ENCODE measurements at regions not wholly inside any gene's neighbourhood (a gene's known extent, or its start where the extent isn't known, plus 50 kb on each side); places are given as distances from the start of the nearest gene placed in this dataset.
"Not testable (repeated sequence)": the region's sequence is repeated elsewhere in the genome, so short reads cannot be mapped to it uniquely, and the experiment has no call there.

GRCh38 chr20:47921408-47921807 lies 136.1 kb upstream of the SULF2 start:
- H3K9me3 ChIP-seq = no peaks in the 10 kb centered on the region
- WGBS, 2 donors = 13 to 17% methylated on average over 6 of the region's 6 CpGs
- no peak for TF ChIP-seq CTCF (IDR thresholded peaks at IDR 0.05)
- ATAC-seq = no peak
- no peaks in the 10 kb centered on the region for H3K36me3 ChIP-seq
- no peaks in the 10 kb centered on the region for H3K4me1 ChIP-seq
- no peak overlapping the region for H3K4me3 ChIP-seq
- no peak for FAIRE-seq
- no peak for DNase-seq
- intact Hi-C loops (cut with DNase I) = no loop called here
- no peak overlapping the region for H3K27ac ChIP-seq
- peaks cover 0 to 1% (median 0%) of the 10 kb centered on the region in 4 donors for H3K27me3 ChIP-seq

GRCh38 chr20:47917549-47918070 lies 132.3 kb upstream of the SULF2 start:
- no peak for ATAC-seq
- Histone ChIP-seq H3K9me3 (no peaks in the 10 kb centered on the region), H3K4me3 (no peak overlapping the region), H3K36me3 (no peaks in the 10 kb centered on the region), H3K27ac (no peak overlapping the region), H3K4me1 (no peaks in the 10 kb centered on the region), H3K27me3 (peaks cover 0 to 4% (median 0%) of the 10 kb centered on the region in 4 donors)
- TF ChIP-seq CTCF (IDR thresholded peaks at IDR 0.05) = no peak
- intact Hi-C loops (cut with DNase I) = no loop called here
- no peak for DNase-seq
- 67 to 81% methylated on average over 2 of the region's 2 CpGs for WGBS, 2 donors
- no peak for FAIRE-seq

- ATAC-seq (no peak), FAIRE-seq (no peak), DNase-seq (no peak)
- WGBS, 2 donors = 79 to 92% methylated on average over 3 of the region's 3 CpGs
- no peaks in the 10 kb centered on the region for H3K4me1 ChIP-seq
- no peak overlapping the region for H3K4me3 ChIP-seq
- H3K27ac ChIP-seq = no peak overlapping the region
- no peaks in the 10 kb centered on the region for H3K9me3 ChIP-seq
- no peak for TF ChIP-seq CTCF (IDR thresholded peaks at IDR 0.05)
- H3K27me3 ChIP-seq = peaks cover 0 to 4% (median 0%) of the 10 kb centered on the region in 4 donors
- intact Hi-C loops (cut with DNase I) = no loop called here
- H3K36me3 ChIP-seq = no peaks in the 10 kb centered on the region
These were observed 130.2 kb upstream of the SULF2 start for GRCh38 chr20:47915495-47915894.

- Histone ChIP-seq H3K4me3 (no peak overlapping the region), H3K27me3 (peaks cover 0 to 4% (median 0%) of the 10 kb centered on the region in 4 donors), H3K36me3 (no peaks in the 10 kb centered on the region)
These were observed 129.5 kb upstream of the SULF2 start for GRCh38 chr20:47914792-47915191.

GRCh38 chr20:47912786-47913501 lies 127.7 kb upstream of the SULF2 start:
- intact Hi-C loops (cut with DNase I); DNase-seq; ATAC-seq: not testable (repeated sequence)

More at GRCh38 chr20:47914792-47915191, 129.5 kb upstream of the SULF2 start:
- no peak for TF ChIP-seq CTCF (IDR thresholded peaks at IDR 0.05)
- DNase-seq = no peak
- 16 to 20% methylated on average over 1 of the region's 1 CpG for WGBS, 2 donors
- no peak for ATAC-seq
- no peaks in the 10 kb centered on the region for H3K4me1 ChIP-seq
- no peak for FAIRE-seq
- intact Hi-C loops (cut with DNase I) = no loop called here
- H3K9me3 ChIP-seq = no peaks in the 10 kb centered on the region
- no peak overlapping the region for H3K27ac ChIP-seq

GRCh38 chr20:47912165-47912564 lies 126.9 kb upstream of the SULF2 start:
- intact Hi-C loops (cut with DNase I); H3K27ac ChIP-seq; H3K27me3 ChIP-seq; H3K9me3 ChIP-seq; DNase-seq; FAIRE-seq; H3K4me3 ChIP-seq; H3K36me3 ChIP-seq; H3K4me1 ChIP-seq: not testable (repeated sequence)
- ATAC-seq = peak in 1 of 4 donors; percentile 22
- 37% methylated on average over 6 to 8 of the region's 8 CpGs for WGBS, 2 donors

More at GRCh38 chr20:47912786-47913501, 127.7 kb upstream of the SULF2 start:
- FAIRE-seq, H3K9me3 ChIP-seq, H3K27me3 ChIP-seq, H3K4me1 ChIP-seq, H3K36me3 ChIP-seq, H3K4me3 ChIP-seq, H3K27ac ChIP-seq: not testable (repeated sequence)
- WGBS, 2 donors = 56 to 62% methylated on average over 12 of the region's 12 CpGs

- H3K9me3 ChIP-seq; ATAC-seq; H3K4me1 ChIP-seq; H3K36me3 ChIP-seq; H3K27me3 ChIP-seq; FAIRE-seq; intact Hi-C loops (cut with DNase I); DNase-seq; H3K27ac ChIP-seq; H3K4me3 ChIP-seq: not testable (repeated sequence)
- 50 to 63% methylated on average over 12 of the region's 12 CpGs for WGBS, 2 donors
These were observed 124.6 kb upstream of the SULF2 start for GRCh38 chr20:47909696-47910369.

- intact Hi-C loops (cut with DNase I); DNase-seq; H3K27me3 ChIP-seq; H3K9me3 ChIP-seq; H3K4me3 ChIP-seq; ATAC-seq; FAIRE-seq; H3K36me3 ChIP-seq; H3K4me1 ChIP-seq; H3K27ac ChIP-seq: not testable (repeated sequence)
- WGBS, 2 donors = 27 to 35% methylated on average over 15 of the region's 15 CpGs
These were observed 123.2 kb upstream of the SULF2 start for GRCh38 chr20:47908361-47909035.
